ENCODE measurements at regions not wholly inside any gene's neighbourhood (a gene's known extent, or its start where the extent isn't known, plus 50 kb on each side); places are given as distances from the start of the nearest gene placed in this dataset.

DNA sequence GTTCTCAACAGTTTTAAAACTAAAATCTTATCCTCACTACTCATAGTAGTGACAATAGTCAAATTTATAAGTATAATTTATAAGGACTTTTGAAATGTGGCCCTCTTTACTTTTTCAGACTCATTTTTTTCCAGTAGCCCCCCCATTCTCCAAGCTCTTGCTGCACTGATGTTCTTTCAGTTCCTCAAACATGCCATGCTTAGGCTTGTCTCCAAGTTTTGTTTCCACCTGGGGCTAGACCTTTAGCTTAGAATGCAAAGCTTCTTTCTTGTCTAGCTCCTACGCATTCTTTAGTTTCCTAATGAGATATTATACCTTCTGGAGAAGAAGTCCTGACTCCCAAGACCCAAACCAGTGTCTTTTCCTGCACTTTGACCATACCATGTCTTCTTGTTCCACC lies 222.6 kb downstream of the NOL4 start:
- intact Hi-C loops (cut with DNase I; ENCODE audit: low total_unique reads), result no loop called here
- no peak overlapping the region for H3K4me3 ChIP-seq
- H3K36me3 ChIP-seq (ENCODE audit: low read depth, missing control alignments), result no peaks in the 10 kb centered on the region
- no peak for DNase-seq
- no peaks in the 10 kb centered on the region for H3K9me3 ChIP-seq
- H3K4me1 ChIP-seq, result no peaks in the 10 kb centered on the region
- no peaks in the 10 kb centered on the region for H3K27me3 ChIP-seq
- 79 to 97% methylated on average over 1 of the region's 1 CpG for WGBS, 2 donors
- TF ChIP-seq, protein P1, sequence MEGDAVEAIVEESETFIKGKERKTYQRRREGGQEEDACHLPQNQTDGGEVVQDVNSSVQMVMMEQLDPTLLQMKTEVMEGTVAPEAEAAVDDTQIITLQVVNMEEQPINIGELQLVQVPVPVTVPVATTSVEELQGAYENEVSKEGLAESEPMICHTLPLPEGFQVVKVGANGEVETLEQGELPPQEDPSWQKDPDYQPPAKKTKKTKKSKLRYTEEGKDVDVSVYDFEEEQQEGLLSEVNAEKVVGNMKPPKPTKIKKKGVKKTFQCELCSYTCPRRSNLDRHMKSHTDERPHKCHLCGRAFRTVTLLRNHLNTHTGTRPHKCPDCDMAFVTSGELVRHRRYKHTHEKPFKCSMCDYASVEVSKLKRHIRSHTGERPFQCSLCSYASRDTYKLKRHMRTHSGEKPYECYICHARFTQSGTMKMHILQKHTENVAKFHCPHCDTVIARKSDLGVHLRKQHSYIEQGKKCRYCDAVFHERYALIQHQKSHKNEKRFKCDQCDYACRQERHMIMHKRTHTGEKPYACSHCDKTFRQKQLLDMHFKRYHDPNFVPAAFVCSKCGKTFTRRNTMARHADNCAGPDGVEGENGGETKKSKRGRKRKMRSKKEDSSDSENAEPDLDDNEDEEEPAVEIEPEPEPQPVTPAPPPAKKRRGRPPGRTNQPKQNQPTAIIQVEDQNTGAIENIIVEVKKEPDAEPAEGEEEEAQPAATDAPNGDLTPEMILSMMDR (IDR thresholded peaks at IDR 0.05), result no peak
- no peak for TF ChIP-seq POLR2A (IDR thresholded peaks at IDR 0.05)
- H3K27ac ChIP-seq, result no peak overlapping the region

DNA sequence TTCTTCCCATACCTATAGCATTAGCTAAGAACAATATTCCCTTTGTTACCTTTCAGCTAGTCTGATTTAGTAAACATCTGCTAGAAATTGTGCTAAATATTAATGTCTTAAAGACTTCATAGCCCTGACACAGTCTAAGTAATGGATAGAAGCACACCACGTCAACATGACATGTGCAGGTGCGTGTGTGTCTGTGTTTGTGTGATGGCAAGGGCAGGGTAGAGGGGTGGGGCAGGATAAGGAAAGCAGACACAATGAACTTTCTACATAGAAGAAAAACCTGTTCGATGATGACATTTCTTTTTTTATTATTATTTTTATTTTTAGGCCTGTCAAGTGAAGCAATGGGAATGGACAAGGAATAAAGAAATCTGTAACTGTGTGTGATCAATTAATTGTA lies 223.3 kb downstream of the NOL4 start:
- intact Hi-C loops (cut with DNase I; ENCODE audit: low total_unique reads), result no loop called here
- no peak for DNase-seq
- Histone ChIP-seq H3K27me3 (no peaks in the 10 kb centered on the region), H3K9me3 (no peaks in the 10 kb centered on the region), H3K36me3 (ENCODE audit: low read depth, missing control alignments) (no peaks in the 10 kb centered on the region), H3K27ac (no peak overlapping the region), H3K4me3 (no peak overlapping the region), H3K4me1 (no peaks in the 10 kb centered on the region)
- WGBS, 2 donors, result 91% methylated on average over 3 of the region's 3 CpGs
- TF ChIP-seq POLR2A (IDR thresholded peaks at IDR 0.05), result no peak
- TF ChIP-seq, protein P1 (IDR thresholded peaks at IDR 0.05), result no peak

GRCh38 chr18:33987206-33987605 lies 237.5 kb downstream of the NOL4 start:
- WGBS, 2 donors, result 77 to 78% methylated on average over 3 of the region's 3 CpGs
- no peak overlapping the region for H3K4me3 ChIP-seq

DNA sequence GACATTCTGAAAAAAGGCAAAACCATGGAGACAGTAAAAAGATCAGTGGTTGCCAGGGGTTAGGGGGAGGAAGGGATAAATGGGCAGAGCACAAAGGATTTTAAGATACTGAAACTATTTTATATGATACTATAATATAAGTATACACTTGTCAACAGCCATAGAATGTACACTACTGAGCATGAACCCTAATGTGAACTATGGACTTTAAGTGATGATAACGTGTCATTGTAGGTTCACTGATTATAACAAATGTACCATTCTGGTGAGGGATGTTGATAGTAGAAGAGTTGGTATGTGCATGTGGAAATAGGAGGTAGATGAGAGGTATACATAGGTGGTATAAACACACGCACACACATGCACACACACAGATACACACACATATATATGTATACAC lies 241.6 kb downstream of the NOL4 start:
- no peak for TF ChIP-seq POLR2A (IDR thresholded peaks at IDR 0.05)
- TF ChIP-seq, protein P1 (IDR thresholded peaks at IDR 0.05), result no peak
- no peak for DNase-seq
- 87 to 91% methylated on average over 2 of the region's 2 CpGs for WGBS, 2 donors
- no peak overlapping the region for H3K27ac ChIP-seq
- no peaks in the 10 kb centered on the region for H3K36me3 ChIP-seq (ENCODE audit: low read depth, missing control alignments)
- H3K4me1 ChIP-seq, result no peaks in the 10 kb centered on the region
- no peak overlapping the region for H3K4me3 ChIP-seq
- H3K27me3 ChIP-seq, result no peaks in the 10 kb centered on the region
- intact Hi-C loops (cut with DNase I; ENCODE audit: low total_unique reads), result no loop called here
- H3K9me3 ChIP-seq, result no peaks in the 10 kb centered on the region

More at GRCh38 chr18:33987206-33987605, 237.5 kb downstream of the NOL4 start:
- H3K27me3 ChIP-seq, result no peaks in the 10 kb centered on the region
- no peaks in the 10 kb centered on the region for H3K9me3 ChIP-seq
- no peaks in the 10 kb centered on the region for H3K4me1 ChIP-seq
- no peak for DNase-seq
- intact Hi-C loops (cut with DNase I; ENCODE audit: low total_unique reads), result no loop called here
- TF ChIP-seq, protein P1 (IDR thresholded peaks at IDR 0.05), result no peak
- no peak for TF ChIP-seq POLR2A (IDR thresholded peaks at IDR 0.05)
- no peak overlapping the region for H3K27ac ChIP-seq
- H3K36me3 ChIP-seq (ENCODE audit: low read depth, missing control alignments), result no peaks in the 10 kb centered on the region

- TF ChIP-seq POLR2A (IDR thresholded peaks at IDR 0.05), result no peak
- TF ChIP-seq, protein P1 (IDR thresholded peaks at IDR 0.05), result no peak
- H3K27me3 ChIP-seq, result no peaks in the 10 kb centered on the region
- no peak overlapping the region for H3K27ac ChIP-seq
- H3K4me1 ChIP-seq, result no peaks in the 10 kb centered on the region
- DNase-seq, result no peak
- no peaks in the 10 kb centered on the region for H3K9me3 ChIP-seq
- H3K36me3 ChIP-seq (ENCODE audit: low read depth, missing control alignments), result no peaks in the 10 kb centered on the region
- intact Hi-C loops (cut with DNase I; ENCODE audit: low total_unique reads), result no loop called here
- H3K4me3 ChIP-seq, result no peak overlapping the region
Observed at GRCh38 chr18:33960417-33960816, 264.3 kb downstream of the NOL4 start.
